ENCODE measurements at regions not wholly inside any gene's neighbourhood (a gene's known extent, or its start where the extent isn't known, plus 50 kb on each side); places are given as distances from the start of the nearest gene placed in this dataset.

DNA sequence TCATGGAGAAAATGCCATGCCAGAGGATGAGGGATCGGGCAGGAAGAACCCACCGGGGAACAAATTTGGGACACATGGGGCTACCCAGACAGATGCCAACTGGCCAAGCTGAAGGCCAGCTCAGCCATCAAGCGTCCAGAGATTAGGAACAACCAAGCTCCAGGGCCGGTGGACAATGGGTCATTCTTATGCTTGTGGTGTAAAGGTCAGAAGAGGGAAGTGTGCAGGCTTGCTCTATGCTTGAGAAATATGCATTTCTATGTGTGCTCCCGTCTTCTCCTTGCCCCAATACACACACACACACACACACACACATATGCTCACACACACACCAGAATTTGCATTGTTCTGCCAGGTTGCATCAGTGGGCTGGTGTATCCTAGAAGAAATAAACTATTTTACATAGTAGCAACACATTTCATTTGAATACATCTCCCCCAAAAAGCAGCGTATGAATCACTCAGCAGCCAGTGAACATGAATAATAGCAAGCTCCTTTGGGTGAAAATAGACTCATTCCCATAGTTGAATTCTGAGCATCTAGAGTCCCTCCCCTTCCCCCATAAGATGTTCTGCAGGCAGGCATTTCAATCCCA, 201.9 kb upstream of the PPARGC1A start:
- no peak for DNase-seq

- no peak for DNase-seq
Measured at GRCh38 chr4:24089851-24090534, 200.1 kb upstream of the PPARGC1A start.

DNA sequence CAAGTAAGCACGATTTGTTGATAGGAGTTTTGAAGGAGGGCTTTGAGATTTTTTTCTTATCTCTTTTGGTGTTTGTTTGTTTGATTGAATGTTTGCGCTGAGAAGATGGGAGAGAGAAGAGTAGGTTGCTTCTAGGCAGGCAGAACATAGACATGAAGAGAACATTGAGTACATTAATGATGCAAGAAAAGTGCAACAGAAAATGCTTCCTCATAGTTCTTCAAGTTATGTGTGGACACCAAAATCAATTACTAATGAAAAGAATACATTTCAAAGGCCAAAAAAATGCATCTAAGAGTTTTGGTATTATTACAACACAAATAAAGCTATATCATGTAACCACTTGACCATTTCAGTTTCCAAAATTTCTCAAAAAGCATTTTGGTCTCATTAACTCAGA, 191.0 kb upstream of the PPARGC1A start:
- DNase-seq: no peak

- no peak for DNase-seq
Measured at GRCh38 chr4:24078347-24078962, 188.6 kb upstream of the PPARGC1A start.

DNA sequence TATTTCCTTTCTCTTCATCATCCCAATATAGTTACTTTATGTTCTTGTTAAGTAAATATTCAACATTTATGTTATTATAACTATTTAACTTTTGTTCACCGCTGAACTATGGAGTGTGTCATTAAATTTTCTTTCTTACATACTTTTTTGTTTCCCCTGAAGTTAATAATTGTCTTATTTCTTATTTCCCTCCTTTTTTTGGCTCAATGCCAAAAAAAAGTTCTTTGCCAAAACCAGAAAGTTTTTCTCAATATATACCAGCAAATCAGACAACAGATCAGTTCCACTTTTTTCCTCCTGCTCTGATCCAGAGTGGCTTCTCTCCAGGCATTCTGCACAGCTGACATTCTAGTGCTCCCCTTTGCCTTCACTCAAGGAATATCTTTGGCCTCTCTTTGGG, 187.0 kb upstream of the PPARGC1A start:
- DNase-seq: no peak

DNA sequence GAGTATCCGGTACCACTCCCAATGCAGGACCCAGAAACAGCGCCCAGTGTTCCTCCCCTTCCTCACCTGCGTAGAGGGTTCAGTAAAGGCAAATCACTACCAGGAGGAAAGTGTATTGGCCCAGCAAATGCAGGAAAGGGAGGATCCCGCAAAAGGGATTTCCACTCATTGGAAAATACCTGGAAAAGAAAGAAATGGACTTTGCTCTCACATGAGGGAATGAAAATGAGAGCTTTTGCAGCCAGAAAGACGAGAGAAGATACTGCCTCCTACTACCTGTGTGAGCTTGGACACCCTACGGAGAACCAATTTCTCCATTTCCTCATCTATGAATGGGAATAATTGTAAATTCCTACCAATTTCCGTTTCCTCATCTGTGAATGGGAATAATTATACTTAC, 184.1 kb upstream of the PPARGC1A start:
- DNase-seq: no peak

GRCh38 chr4:24071612-24072372, 181.9 kb upstream of the PPARGC1A start:
- DNase-seq: no peak

- DNase-seq: no peak
Measured at GRCh38 chr4:24070117-24070516, 180.3 kb upstream of the PPARGC1A start.

DNA sequence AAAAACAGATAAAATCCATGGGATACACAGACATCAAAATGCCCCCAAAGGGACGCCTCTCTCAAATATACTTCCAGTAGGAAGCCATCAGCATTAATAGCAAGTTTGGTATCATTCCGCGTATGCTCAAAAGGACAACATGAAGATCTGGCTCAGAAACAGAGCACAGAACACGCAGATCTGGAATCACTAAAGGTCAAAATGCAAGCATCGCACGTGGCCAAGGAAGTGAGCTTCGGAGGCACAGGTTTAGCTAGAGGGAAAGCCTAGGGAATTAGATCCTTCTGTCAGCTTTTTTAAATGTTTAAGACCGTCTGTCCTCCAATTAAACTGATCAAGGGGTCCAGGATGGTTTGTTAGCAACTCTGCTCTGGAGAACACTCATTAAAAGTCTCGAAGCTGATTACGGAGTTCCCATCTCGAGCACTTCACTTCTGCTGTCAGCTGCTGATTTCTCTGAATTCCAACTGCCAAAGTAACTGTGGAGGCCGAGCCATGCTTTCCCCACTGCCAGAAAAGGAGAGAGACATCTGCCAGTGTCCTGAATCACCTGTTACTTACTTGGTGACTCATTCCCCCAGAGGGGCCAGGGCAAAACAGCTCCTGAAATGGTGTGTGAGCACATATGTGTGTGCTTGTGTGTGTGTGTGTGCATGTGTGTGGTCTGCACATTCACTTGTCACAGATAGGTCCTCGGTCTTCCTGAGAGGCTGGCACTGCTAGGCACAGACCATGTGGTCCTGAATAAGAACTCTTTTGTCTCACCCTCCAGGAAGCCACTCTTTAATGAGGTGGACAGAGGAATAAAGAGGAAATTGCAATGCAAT, 177.7 kb upstream of the PPARGC1A start:
- DNase-seq: no peak

DNA sequence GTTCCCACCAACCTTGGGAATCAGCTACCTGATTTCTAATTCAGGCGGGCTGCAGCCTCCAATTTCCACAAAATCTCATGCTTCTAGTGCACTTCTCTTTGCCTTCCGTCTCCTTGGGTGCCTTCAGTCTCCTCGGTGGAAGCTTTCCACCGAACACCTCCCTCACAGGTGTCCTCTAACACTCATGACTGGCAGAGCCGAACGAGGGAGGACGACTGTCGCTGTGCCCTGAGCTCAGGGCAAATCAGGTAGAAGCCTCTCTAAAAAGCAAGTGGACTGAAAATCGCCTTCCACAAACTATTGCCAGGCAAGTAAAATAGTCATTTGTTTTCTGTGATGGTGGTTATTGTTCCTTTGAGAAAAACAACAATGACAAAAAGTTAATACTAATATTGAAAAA, 176.1 kb upstream of the PPARGC1A start:
- DNase-seq: no peak

DNA sequence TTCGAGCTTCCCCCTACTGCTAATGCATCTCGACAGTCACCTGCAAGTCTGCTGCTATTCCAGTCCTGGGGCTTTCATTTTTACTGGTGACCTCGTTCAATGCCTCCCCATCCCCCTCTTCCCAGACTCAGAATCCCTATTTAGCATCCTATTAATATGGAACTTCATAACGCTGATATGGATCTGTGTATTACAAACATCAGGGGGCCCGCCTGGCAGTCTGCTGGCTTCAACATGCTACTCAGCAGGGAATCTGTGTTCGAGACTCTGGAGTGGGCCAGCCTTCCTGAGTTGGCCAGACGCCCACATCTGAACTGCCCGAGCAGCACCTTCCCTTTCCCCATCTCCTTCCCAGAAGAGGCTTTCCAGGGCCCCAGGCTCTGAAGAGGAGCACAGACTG, 173.9 kb upstream of the PPARGC1A start:
- DNase-seq: no peak

- no peak for DNase-seq
Measured at GRCh38 chr4:24060932-24061331, 171.1 kb upstream of the PPARGC1A start.

- no peak for DNase-seq
Measured at GRCh38 chr4:24059839-24060238, 170.0 kb upstream of the PPARGC1A start.

DNA sequence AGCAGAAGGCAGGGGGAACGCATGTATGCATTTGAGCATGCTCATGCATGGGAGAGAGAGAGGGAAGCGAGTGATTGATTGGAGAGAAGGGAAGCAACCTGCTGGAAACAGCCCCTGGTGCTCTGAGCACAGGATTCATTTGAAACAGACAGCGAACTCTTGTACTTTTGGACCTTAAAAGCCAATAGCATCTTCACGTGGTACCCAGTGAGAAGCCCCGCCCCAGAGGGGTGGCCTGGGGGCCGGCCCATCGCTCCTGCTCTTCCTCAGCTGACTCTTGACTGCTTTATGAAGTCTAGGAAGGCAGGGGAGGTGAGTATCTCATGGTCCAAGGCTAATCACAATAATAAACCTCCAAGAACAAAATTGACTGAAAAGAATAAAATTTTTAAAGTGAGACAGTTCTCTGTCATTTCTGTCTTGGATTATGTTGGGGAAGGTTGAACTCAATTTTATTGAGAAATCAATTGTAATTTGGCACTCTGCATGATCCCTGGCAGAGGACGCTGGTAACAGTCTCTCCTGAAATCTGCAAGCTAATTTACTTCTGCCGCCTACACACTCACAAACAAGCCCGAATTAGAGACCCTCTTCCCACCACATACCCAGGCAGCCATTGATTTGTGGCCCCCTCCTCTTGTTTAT, 168.2 kb upstream of the PPARGC1A start:
- DNase-seq: no peak

GRCh38 chr4:24056289-24056688, 166.4 kb upstream of the PPARGC1A start:
- no peak for DNase-seq

GRCh38 chr4:24055623-24056022, 165.8 kb upstream of the PPARGC1A start:
- DNase-seq: no peak

DNA sequence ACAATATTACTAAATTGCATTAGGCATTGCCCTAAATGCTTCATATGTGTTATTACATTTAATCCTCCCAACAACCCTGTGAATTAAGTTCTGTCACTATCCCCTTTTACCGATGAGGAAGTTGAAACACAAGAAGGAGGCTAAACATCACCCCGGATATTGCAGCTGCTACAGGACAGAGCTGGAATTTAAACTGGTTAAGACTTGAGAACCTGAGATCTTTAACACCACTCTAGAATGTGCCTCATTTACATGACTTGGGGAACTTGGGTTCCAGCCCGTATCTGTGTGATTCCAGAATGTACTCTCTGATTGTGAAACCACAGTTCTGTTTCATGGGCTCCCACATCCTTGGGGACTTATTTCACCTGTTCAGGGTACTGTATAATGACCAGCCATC, 165.1 kb upstream of the PPARGC1A start:
- DNase-seq: no peak

GRCh38 chr4:24053934-24054333, 164.1 kb upstream of the PPARGC1A start:
- no peak for DNase-seq

DNA sequence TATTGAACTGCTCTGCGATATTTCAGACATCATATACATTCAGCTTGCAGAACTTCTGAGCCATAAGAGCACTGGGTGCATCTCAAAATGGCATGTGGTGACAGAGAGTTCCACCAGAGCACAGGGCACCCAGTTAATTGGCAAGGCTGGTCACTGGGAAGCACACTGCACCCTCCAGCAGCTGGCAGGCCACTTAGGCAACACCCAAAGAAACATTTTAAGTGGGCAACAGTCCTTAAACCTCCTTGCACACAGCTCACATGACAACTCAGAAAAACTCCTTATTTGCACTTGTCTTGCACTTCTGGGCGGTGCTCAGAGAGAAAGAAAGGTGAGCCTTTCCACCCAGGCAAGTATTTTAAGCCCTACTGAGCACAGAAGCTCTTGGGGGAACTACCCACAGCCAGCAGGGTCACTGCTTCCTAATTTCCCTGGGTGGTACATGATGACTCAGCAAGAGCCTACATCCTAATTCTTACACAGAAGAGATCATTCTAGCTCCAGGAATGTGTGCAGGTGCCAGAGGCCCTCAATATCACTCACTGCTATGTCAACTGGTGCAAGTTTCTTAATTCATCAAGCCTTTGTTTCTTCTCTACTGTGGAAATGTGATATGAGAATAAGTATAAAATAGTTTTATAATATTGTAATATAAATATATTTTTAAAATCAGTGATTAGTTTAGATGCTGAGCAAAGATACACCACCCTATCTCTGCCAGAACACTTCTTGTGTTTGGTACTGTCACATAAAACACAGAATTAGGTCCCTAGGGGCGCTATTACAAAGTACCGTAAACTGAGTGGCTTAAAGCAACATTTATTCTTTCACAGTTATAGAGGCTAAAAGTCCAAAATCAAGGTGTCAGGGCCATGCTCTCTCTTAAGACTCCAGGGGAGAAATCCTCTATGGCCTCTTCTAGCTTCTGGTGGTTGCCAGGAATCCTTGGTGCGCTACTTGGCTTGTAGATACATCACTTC, 155.1 kb upstream of the PPARGC1A start:
- no peak for DNase-seq

GRCh38 chr4:24042094-24042493, 152.2 kb upstream of the PPARGC1A start:
- DNase-seq: no peak

GRCh38 chr4:24040811-24041210, 151.0 kb upstream of the PPARGC1A start:
- no peak for DNase-seq
